Neuronal stem cell (in vitro differentiated cells): ENCODE measurements at regions not wholly inside any gene's neighbourhood (a gene's known extent, or its start where the extent isn't known, plus 50 kb on each side); places are given as distances from the start of the nearest gene placed in this dataset.

Experiments used
- DNase-seq: peaks from one replicate; pipeline ENCODE4 v3.0.0-alpha.2; 2013; ENCODE audit warnings: low spot score
- H2AFZ ChIP-seq: one replicate; pipeline ENCODE4 v1.6.1; 2013; ENCODE audit warnings: mild to moderate bottlenecking, low read length, inconsistent platforms
- H2AK5ac ChIP-seq: 2 replicates; pipeline ENCODE4 v1.6.1; 2013; ENCODE audit warnings: low read depth, mild to moderate bottlenecking, inconsistent platforms, low read length, moderate library complexity, mixed read lengths
- H2BK120ac ChIP-seq: 2 replicates; pipeline ENCODE4 v1.6.1; 2013; ENCODE audit warnings: low read depth, mild to moderate bottlenecking, inconsistent platforms, low read length, moderate library complexity, mixed read lengths
- H2BK12ac ChIP-seq: one replicate; pipeline ENCODE4 v1.6.1; 2013; ENCODE audit warnings: low read length, inconsistent platforms
- H2BK15ac ChIP-seq: 2 replicates; pipeline ENCODE4 v1.6.1; 2013; ENCODE audit warnings: mild to moderate bottlenecking, low read length, inconsistent platforms, mixed read lengths
- H2BK5ac ChIP-seq: one replicate; pipeline ENCODE4 v1.6.1; 2013; ENCODE audit warnings: inconsistent platforms, mild to moderate bottlenecking, low read length, moderate library complexity
- H3K14ac ChIP-seq: one replicate; pipeline ENCODE4 v1.6.1; 2013; ENCODE audit warnings: low read length, inconsistent platforms
- H3K18ac ChIP-seq: 2 replicates; pipeline ENCODE4 v1.6.1; 2013; ENCODE audit warnings: low read length, inconsistent platforms
- H3K23ac ChIP-seq: 2 replicates; pipeline ENCODE4 v1.6.1; 2013; ENCODE audit warnings: low read depth, mild to moderate bottlenecking, mixed read lengths, low read length, inconsistent platforms; ENCODE audit not compliant: poor library complexity
- H3K27ac ChIP-seq: replicated peaks from 3 replicates; pipeline ENCODE4 v1.5.1; 2013; ENCODE audit warnings: low read length, inconsistent platforms
- H3K27me3 ChIP-seq, 3 experiments: 2 replicates each; pipeline ENCODE4 v1.6.1; 2013; ENCODE audit warnings: low read length in 3 of 3, mild to moderate bottlenecking in 2 of 3, inconsistent platforms in 1 of 3, low read depth in 1 of 3, mixed read lengths in 1 of 3, moderate library complexity in 1 of 3; ENCODE audit not compliant: control insufficient read depth in 3 of 3, insufficient read depth in 3 of 3
- H3K36me3 ChIP-seq, 2 donors: replicated peaks in 1 of 2; 2 replicates each; pipeline ENCODE4 v1.6.1; 2013; ENCODE audit warnings: low read length in 2 of 2; ENCODE audit not compliant: control insufficient read depth in 2 of 2, insufficient read depth in 2 of 2
- H3K4ac ChIP-seq: 2 replicates; pipeline ENCODE4 v1.6.1; 2013; ENCODE audit warnings: inconsistent platforms, mild to moderate bottlenecking, low read length, moderate library complexity
- H3K4me1 ChIP-seq, 2 donors: 1 replicate in 1 of 2; 2 replicates in 1 of 2; pipeline ENCODE4 v1.6.1; 2013; ENCODE audit warnings: low read length in 2 of 2, low read depth in 1 of 2; ENCODE audit not compliant: control insufficient read depth in 2 of 2, insufficient read depth in 1 of 2
- H3K4me2 ChIP-seq: one replicate; pipeline ENCODE4 v1.6.1; 2013; ENCODE audit warnings: mild to moderate bottlenecking, low read length, inconsistent platforms; ENCODE audit not compliant: insufficient read depth, poor library complexity, severe bottlenecking
- H3K4me3 ChIP-seq, 2 donors: 2 replicates each; pipeline ENCODE4 v1.5.1; 2013; ENCODE audit warnings: low read length in 2 of 2, mild to moderate bottlenecking in 2 of 2, inconsistent platforms in 1 of 2, moderate library complexity in 1 of 2
- H3K79me1 ChIP-seq: one replicate; pipeline ENCODE4 v1.6.1; 2013; ENCODE audit warnings: low read depth, mild to moderate bottlenecking, inconsistent platforms, low read length, moderate library complexity
- H3K9ac ChIP-seq: one replicate; pipeline ENCODE4 v1.6.1; 2013; ENCODE audit warnings: mild to moderate bottlenecking, low read depth, low read length, inconsistent platforms; ENCODE audit not compliant: poor library complexity
- H3K9me3 ChIP-seq, 2 donors: replicated peaks in 1 of 2; 2 replicates each; pipeline versions ENCODE3 to v1.6.1; 2013; ENCODE audit warnings: low read length in 2 of 2, mild to moderate bottlenecking in 2 of 2, inconsistent platforms in 1 of 2, low read depth in 1 of 2, mixed read lengths in 1 of 2, moderate library complexity in 1 of 2; ENCODE audit not compliant: control insufficient read depth in 2 of 2, insufficient read depth in 1 of 2
- H4K8ac ChIP-seq: one replicate; pipeline ENCODE4 v1.6.1; 2013; ENCODE audit warnings: low read depth, mild to moderate bottlenecking, inconsistent platforms, low read length, moderate library complexity
- H4K91ac ChIP-seq: one replicate; pipeline ENCODE4 v1.6.1; 2013; ENCODE audit warnings: low read length, low read depth, mild to moderate bottlenecking, inconsistent platforms; ENCODE audit not compliant: poor library complexity
- WGBS, 2 donors: extraction: QIAGEN DNeasy Blood & Tissue Kit; methylation state at CpG; one replicate each; pipeline ENCODE4 v1.1.7; 2013; ENCODE audit warnings: missing lambda C conversion rate in 2 of 2, mixed read lengths in 1 of 2; ENCODE audit not compliant: insufficient read length in 2 of 2, insufficient replicate concordance in 1 of 2; ENCODE audit errors: extremely low coverage in 2 of 2; 5-methylcytosine and 5-hydroxymethylcytosine counted together

DNA sequence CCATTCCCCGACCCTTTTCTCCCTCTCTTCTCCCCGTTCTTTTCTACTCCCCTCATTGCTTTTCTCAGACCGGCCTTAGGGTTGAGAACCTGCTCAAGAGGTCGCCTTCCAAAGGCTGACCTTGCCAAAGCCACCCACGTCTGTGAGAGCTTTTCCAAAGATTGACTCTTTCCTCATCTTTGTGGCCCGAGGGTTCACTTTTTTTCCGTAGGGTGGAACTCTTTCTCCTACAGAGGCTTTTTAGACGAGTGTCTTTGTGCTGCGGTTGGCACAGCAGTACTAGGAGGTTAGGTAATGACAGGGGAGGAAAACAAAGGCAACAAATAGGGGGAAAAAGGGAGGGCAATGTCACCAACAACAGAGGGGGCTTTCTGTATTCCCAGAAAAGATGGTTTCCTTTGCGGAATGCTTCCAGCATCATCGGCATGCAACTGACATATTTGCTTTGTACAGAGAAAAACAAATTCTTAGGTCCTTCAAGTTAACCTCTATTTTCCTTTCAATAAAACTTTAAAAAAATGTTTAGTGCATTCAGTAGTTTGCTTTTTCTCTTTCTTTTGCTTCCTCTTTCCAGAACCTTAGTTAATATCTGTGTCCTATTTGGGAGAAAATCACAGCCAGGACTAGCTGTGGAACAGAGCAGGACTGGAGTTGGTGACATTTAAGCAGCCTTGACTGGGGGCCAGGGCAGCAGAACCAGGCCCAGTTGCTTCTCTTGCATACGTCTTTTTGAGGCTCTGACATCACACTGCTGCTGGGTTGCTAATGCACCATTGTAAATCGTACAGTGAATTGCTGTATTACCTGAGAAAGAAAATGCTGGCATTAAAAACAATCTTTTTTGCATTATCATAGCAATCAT, 188.1 kb upstream of the FANCL start:
- no peak overlapping the region for H2AK5ac ChIP-seq
- H3K4me3 ChIP-seq, result peak overlapping the region; percentile 74 to 76
- no peak overlapping the region for H2BK120ac ChIP-seq
- H4K91ac ChIP-seq, result no peak overlapping the region
- peak overlapping the region; percentile 93 for H3K27ac ChIP-seq
- no peak overlapping the region for H3K23ac ChIP-seq
- H2BK12ac ChIP-seq, result no peak overlapping the region
- no peak overlapping the region for H2BK15ac ChIP-seq
- peak overlapping the region; percentile 97 for H2AFZ ChIP-seq
- H3K4me1 ChIP-seq, result peaks cover 4 to 11% of the 10 kb centered on the region in 2 donors
- no CpG with 5 or more reads among the region's 13 CpGs for WGBS, 2 donors
- H3K9me3 ChIP-seq, result no peaks in the 10 kb centered on the region
- H3K27me3 ChIP-seq, result peaks cover 0 to 3% (median 0%) of the 10 kb centered on the region in 3 experiments
- no peaks in the 10 kb centered on the region for H3K36me3 ChIP-seq
- peak overlapping the region; percentile 78 for H3K18ac ChIP-seq
- H3K4me2 ChIP-seq, result peak overlapping the region; percentile 47
- H3K14ac ChIP-seq, result no peak overlapping the region
- peak overlapping the region; percentile 80 for H2BK5ac ChIP-seq
- no peak for DNase-seq
- no peak overlapping the region for H3K4ac ChIP-seq
- H3K9ac ChIP-seq, result peak overlapping the region; percentile 65
- H4K8ac ChIP-seq, result no peak overlapping the region
- H3K79me1 ChIP-seq, result no peaks in the 10 kb centered on the region

DNA sequence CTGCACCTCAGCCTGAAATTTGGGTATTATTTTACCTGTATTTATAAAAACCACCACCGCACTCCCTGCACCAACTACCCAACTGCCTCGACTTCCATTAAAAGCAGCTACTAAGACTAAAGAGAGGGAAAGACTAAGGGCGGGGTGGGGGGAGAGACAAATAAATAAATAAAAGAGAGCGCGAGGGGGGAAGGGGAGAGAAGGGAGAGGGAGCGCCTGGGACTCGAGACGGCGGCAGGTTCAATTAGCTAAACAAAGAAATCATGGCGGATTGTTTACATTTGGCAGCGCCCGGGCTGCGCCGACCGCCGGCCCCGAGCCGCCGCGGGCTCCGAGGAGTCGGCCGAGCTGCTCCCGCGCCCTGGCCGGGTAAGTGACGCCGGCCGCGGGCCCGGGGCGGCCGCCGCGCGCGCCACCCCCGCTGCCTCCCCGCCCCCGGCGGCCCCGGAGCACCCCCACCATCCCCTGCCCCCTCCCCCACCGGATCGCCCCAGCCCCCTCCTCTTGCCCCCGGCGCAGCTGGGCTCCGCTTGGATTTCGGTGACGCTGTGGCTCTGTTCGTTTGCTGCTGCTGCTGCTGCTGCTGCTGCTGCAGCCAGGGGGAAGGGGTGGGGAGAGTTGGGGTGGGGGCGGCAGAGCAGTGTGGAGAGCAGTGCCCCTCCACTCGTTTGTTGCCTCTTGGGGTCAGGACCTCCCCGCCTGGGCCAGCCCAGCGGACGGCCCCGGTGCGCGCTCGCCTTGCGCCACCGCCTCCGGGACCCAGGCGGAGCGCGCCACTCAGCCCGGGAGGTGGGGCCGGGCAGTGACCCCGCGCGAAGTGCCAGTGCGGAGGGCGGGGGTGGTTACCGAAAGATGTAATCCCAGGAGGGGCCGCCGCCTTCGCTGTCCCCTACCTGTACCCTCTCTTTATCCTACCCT, 187.2 kb upstream of the FANCL start:
- H3K4me1 ChIP-seq, result peaks cover 4 to 11% of the 10 kb centered on the region in 2 donors
- peak overlapping the region; percentile 80 for H2BK5ac ChIP-seq
- peak overlapping the region; percentile 91 for H3K18ac ChIP-seq
- H3K9me3 ChIP-seq, result no peaks in the 10 kb centered on the region
- H3K4ac ChIP-seq, result no peak overlapping the region
- DNase-seq, result peak; percentile 74
- no peak overlapping the region for H2BK15ac ChIP-seq
- peaks cover 0 to 3% (median 0%) of the 10 kb centered on the region in 3 experiments for H3K27me3 ChIP-seq
- H3K27ac ChIP-seq, result peak overlapping the region; percentile 93
- no CpG with 5 or more reads among the region's 76 CpGs for WGBS, 2 donors
- no peaks in the 10 kb centered on the region for H3K79me1 ChIP-seq
- H3K4me3 ChIP-seq, result peak overlapping the region; percentile 76 to 84
- H2AFZ ChIP-seq, result peak overlapping the region; percentile 97
- H2BK12ac ChIP-seq, result no peak overlapping the region
- no peaks in the 10 kb centered on the region for H3K36me3 ChIP-seq
- no peak overlapping the region for H2BK120ac ChIP-seq
- H3K14ac ChIP-seq, result no peak overlapping the region
- peak overlapping the region; percentile 34 for H3K23ac ChIP-seq
- H4K8ac ChIP-seq, result no peak overlapping the region
- H3K4me2 ChIP-seq, result peak overlapping the region; percentile 78
- H4K91ac ChIP-seq, result no peak overlapping the region
- H2AK5ac ChIP-seq, result no peak overlapping the region
- peak overlapping the region; percentile 65 for H3K9ac ChIP-seq

DNA sequence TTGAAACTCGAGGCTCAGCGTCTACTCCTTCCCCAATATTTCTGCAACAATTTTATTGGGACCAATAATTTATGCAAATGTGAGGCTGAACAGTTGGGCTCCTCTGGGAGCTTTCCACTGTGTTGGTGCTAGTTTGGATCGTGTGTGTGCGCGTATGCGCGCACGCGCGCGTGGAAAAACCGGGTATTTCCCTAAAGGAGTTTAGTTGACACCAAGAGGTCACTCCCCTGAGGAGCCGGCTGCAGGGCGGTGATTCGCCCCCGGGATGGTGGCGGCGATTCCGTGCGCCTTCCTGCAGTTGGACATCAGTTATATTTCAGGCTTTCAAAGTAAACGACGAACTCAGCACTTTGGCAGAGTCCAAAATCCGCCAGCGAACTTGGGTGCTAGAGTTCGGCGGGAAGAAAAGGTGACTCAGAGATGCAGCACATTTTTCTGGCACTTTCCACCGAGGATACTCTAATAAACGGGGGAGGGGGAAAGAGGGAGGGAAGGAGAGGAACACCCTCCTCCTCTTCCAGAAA, 186.5 kb upstream of the FANCL start:
- DNase-seq, result peak; percentile 47
- no CpG with 5 or more reads among the region's 28 CpGs for WGBS, 2 donors
- Histone ChIP-seq H3K27me3 (peaks cover 0 to 3% (median 0%) of the 10 kb centered on the region in 3 experiments), H2AFZ (peak overlapping the region; percentile 93), H2AK5ac (no peak overlapping the region), H3K23ac (no peak overlapping the region), H3K14ac (no peak overlapping the region), H2BK5ac (peak overlapping the region; percentile 17), H4K8ac (no peak overlapping the region), H3K4me2 (peak overlapping the region; percentile 78), H3K4me1 (peaks cover 4 to 11% of the 10 kb centered on the region in 2 donors), H3K4me3 (peak overlapping the region; percentile 76 to 84), H3K4ac (no peak overlapping the region), H3K79me1 (no peaks in the 10 kb centered on the region), H2BK15ac (no peak overlapping the region), H3K18ac (peak overlapping the region; percentile 91), H3K9me3 (no peaks in the 10 kb centered on the region), H3K9ac (peak overlapping the region; percentile 51), H4K91ac (no peak overlapping the region), H2BK12ac (no peak overlapping the region), H3K27ac (peak overlapping the region; percentile 93), H2BK120ac (no peak overlapping the region), H3K36me3 (no peaks in the 10 kb centered on the region)
